Astrocyte of the hippocampus (primary cell): ENCODE measurements at regions not wholly inside any gene's neighbourhood (a gene's known extent, or its start where the extent isn't known, plus 50 kb on each side); places are given as distances from the start of the nearest gene placed in this dataset.
"Not testable (repeated sequence)": the region's sequence is repeated elsewhere in the genome, so short reads cannot be mapped to it uniquely, and the experiment has no call there.

ENCODE experiments used
- DNase-seq: peaks from one replicate; pipeline ENCODE4 v3.0.0; 2011; ENCODE audit warnings: low read depth, low spot score

GRCh38 chr1:213776969-213777368 lies 210.8 kb upstream of the PROX1 start:
- no peak for DNase-seq

GRCh38 chr1:213779228-213779627 lies 208.5 kb upstream of the PROX1 start:
- DNase-seq = no peak

GRCh38 chr1:213782941-213783672 lies 204.7 kb upstream of the PROX1 start:
- DNase-seq = no peak

- DNase-seq = no peak
These were observed 203.9 kb upstream of the PROX1 start for GRCh38 chr1:213783893-213784292.

GRCh38 chr1:213786683-213787082 lies 201.1 kb upstream of the PROX1 start:
- no peak for DNase-seq

- DNase-seq = no peak
These were observed 197.2 kb upstream of the PROX1 start for GRCh38 chr1:213790565-213790964.

GRCh38 chr1:213793482-213794067 lies 194.2 kb upstream of the PROX1 start:
- no peak for DNase-seq

GRCh38 chr1:213796525-213796924 lies 191.2 kb upstream of the PROX1 start:
- DNase-seq = no peak

GRCh38 chr1:213808288-213808687 lies 179.5 kb upstream of the PROX1 start:
- not testable (repeated sequence) for DNase-seq

GRCh38 chr1:213817156-213817555 lies 170.6 kb upstream of the PROX1 start:
- no peak for DNase-seq

GRCh38 chr1:213820362-213821149 lies 167.2 kb upstream of the PROX1 start:
- DNase-seq = no peak

- no peak for DNase-seq
These were observed 166.4 kb upstream of the PROX1 start for GRCh38 chr1:213821175-213821942.

GRCh38 chr1:213821943-213822334 lies 165.8 kb upstream of the PROX1 start:
- DNase-seq = no peak

GRCh38 chr1:213826891-213827290 lies 160.9 kb upstream of the PROX1 start:
- DNase-seq = no peak

- no peak for DNase-seq
These were observed 158.9 kb upstream of the PROX1 start for GRCh38 chr1:213828867-213829266.

GRCh38 chr1:213829780-213830179 lies 158.0 kb upstream of the PROX1 start:
- no peak for DNase-seq

GRCh38 chr1:213830371-213830770 lies 157.4 kb upstream of the PROX1 start:
- no peak for DNase-seq

GRCh38 chr1:213840575-213840974 lies 147.2 kb upstream of the PROX1 start:
- DNase-seq = no peak

GRCh38 chr1:213844632-213845031 lies 143.1 kb upstream of the PROX1 start:
- DNase-seq = no peak

GRCh38 chr1:213852107-213852506 lies 135.7 kb upstream of the PROX1 start:
- DNase-seq = no peak

- no peak for DNase-seq
These were observed 129.2 kb upstream of the PROX1 start for GRCh38 chr1:213858581-213858980.

- DNase-seq = no peak
These were observed 125.9 kb upstream of the PROX1 start for GRCh38 chr1:213861841-213862240.
